Caco-2 (cell line): ENCODE measurements at regions not wholly inside any gene's neighbourhood (a gene's known extent, or its start where the extent isn't known, plus 50 kb on each side); places are given as distances from the start of the nearest gene placed in this dataset.

Source experiments
- BruUV-seq: library from RNA; stranded (reverse); fragments of 400-500 nt; replicated peaks from 2 replicates; lab custom pipeline; 2021; lab: Mats Ljungman, UMichigan
- CTCF ChIA-PET: fragments of 300-600 bp; sonication (Branson Sonifier 250); formaldehyde crosslinking; loops from one replicate; lab custom pipeline; 2022; ENCODE audit warnings: antibody characterized with exemption; lab: Charles Lee
- POLR2A ChIA-PET: fragments of 300-600 bp; sonication (Branson Sonifier 250); formaldehyde crosslinking; loops from one replicate; lab custom pipeline; 2022; ENCODE audit warnings: antibody characterized with exemption; lab: Charles Lee
- DNase-seq, 2 experiments: peaks; one replicate each; pipeline versions ENCODE4 v3.0.0 to v3.0.0-alpha.2; 2020 to 2022
- H3K27me3 ChIP-seq: replicated peaks from 2 replicates; pipeline ENCODE4 v1.6.0; 2011; ENCODE audit warnings: low read length; ENCODE audit not compliant: control insufficient read depth, insufficient read depth
- H3K36me3 ChIP-seq: 2 replicates; pipeline ENCODE4 v1.5.1; 2011; ENCODE audit warnings: low read length; ENCODE audit not compliant: control insufficient read depth, insufficient read depth
- H3K4me1 ChIP-seq: fragments of 250-450 bp; sonication (Bioruptor Pico); 2 replicates; pipeline ENCODE4 v1.5.1; 2020; ENCODE audit warnings: mild to moderate bottlenecking
- H3K4me3 ChIP-seq: 2 replicates; pipeline ENCODE4 v1.5.1; 2011; ENCODE audit warnings: low read depth, mild to moderate bottlenecking, control low read depth, low read length
- H3K9me3 ChIP-seq: fragments of 250-450 bp; sonication (Bioruptor Pico); 2 replicates; pipeline ENCODE4 v1.5.1; 2020; ENCODE audit warnings: mild to moderate bottlenecking, moderate library complexity
- H3K27ac Mint-ChIP-seq: one replicate; pipeline ENCODE4 v1.8.0; 2022; ENCODE audit warnings: mixed read lengths; ENCODE audit not compliant: unreplicated experiment
- H3K27me3 Mint-ChIP-seq: one replicate; pipeline ENCODE4 v1.8.0; 2022; ENCODE audit warnings: mixed read lengths; ENCODE audit not compliant: insufficient read depth, unreplicated experiment
- H3K36me3 Mint-ChIP-seq: one replicate; pipeline ENCODE4 v1.8.0; 2022; ENCODE audit warnings: mild to moderate bottlenecking, mixed read lengths; ENCODE audit not compliant: insufficient read depth, unreplicated experiment
- H3K4me1 Mint-ChIP-seq: one replicate; pipeline ENCODE4 v1.8.0; 2022; ENCODE audit warnings: low read depth, mixed read lengths; ENCODE audit not compliant: unreplicated experiment
- H3K4me3 Mint-ChIP-seq: one replicate; pipeline ENCODE4 v1.8.0; 2022; ENCODE audit warnings: mild to moderate bottlenecking, moderate library complexity, mixed read lengths; ENCODE audit not compliant: unreplicated experiment
- H3K9me3 Mint-ChIP-seq: one replicate; pipeline ENCODE4 v1.8.0; 2022; ENCODE audit warnings: mixed read lengths; ENCODE audit not compliant: unreplicated experiment
- intact Hi-C: fragments of 100-400 bp; cut with micrococcal nuclease; formaldehyde crosslinking; loops from one replicate; pipeline ENCODE4 v1.10.0; 2022; ENCODE audit not compliant: unreplicated experiment
- TF ChIP-seq, protein P1 (sequence below), 2 experiments: fragments of 200-600 bp in 1 of 2; IDR thresholded peaks; 1 replicate in 1 of 2; 2 replicates in 1 of 2; pipeline versions ENCODE4 v1.5.1 to v1.8.0; 2011 to 2022; ENCODE audit warnings: antibody characterized with exemption in 1 of 2, control low read depth in 1 of 2, inconsistent platforms in 1 of 2, low read depth in 1 of 2, low read length in 1 of 2, mild to moderate bottlenecking in 1 of 2, moderate library complexity in 1 of 2; ENCODE audit not compliant: insufficient read depth in 1 of 2, severe bottlenecking in 1 of 2, unreplicated experiment in 1 of 2

DNA sequence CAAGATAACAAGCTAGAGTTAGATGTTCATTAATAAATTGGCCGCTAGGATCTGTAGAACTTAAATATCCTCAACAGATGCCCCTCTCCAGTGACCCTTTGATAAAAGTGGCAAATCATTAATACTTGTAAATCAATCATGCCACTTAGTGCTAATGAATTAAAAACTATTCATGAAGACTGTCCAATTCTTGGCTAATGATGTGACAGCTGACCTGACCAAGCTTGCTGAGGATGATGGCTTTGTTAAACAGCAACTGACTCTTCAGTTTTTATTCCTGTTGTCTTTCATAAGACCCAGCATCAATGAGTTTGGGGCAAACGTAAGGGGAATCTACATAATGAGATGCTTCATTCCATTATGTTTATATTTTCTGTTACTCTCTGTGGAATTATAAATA lies 396.8 kb upstream of the NMUR2 start:
- H3K4me1 ChIP-seq: no peaks in the 10 kb centered on the region
- intact Hi-C loops: no loop called here
- H3K4me3 ChIP-seq: no peak overlapping the region
- no peaks in the 10 kb centered on the region for H3K36me3 Mint-ChIP-seq
- CTCF ChIA-PET: no interaction called here
- no peaks in the 10 kb centered on the region for H3K36me3 ChIP-seq
- H3K9me3 ChIP-seq: no peaks in the 10 kb centered on the region
- POLR2A ChIA-PET: no interaction called here
- TF ChIP-seq, protein P1, sequence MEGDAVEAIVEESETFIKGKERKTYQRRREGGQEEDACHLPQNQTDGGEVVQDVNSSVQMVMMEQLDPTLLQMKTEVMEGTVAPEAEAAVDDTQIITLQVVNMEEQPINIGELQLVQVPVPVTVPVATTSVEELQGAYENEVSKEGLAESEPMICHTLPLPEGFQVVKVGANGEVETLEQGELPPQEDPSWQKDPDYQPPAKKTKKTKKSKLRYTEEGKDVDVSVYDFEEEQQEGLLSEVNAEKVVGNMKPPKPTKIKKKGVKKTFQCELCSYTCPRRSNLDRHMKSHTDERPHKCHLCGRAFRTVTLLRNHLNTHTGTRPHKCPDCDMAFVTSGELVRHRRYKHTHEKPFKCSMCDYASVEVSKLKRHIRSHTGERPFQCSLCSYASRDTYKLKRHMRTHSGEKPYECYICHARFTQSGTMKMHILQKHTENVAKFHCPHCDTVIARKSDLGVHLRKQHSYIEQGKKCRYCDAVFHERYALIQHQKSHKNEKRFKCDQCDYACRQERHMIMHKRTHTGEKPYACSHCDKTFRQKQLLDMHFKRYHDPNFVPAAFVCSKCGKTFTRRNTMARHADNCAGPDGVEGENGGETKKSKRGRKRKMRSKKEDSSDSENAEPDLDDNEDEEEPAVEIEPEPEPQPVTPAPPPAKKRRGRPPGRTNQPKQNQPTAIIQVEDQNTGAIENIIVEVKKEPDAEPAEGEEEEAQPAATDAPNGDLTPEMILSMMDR (IDR thresholded peaks at IDR 0.05; ENCODE audit: insufficient read depth in 1 of 2, low read depth in 1 of 2, low read length in 1 of 2, severe bottlenecking in 1 of 2, unreplicated experiment in 1 of 2): no peak
- no peak overlapping the region for H3K4me3 Mint-ChIP-seq
- H3K27me3 ChIP-seq: no peaks in the 10 kb centered on the region
- no peak overlapping the region for H3K27ac Mint-ChIP-seq
- H3K9me3 Mint-ChIP-seq: no peaks in the 10 kb centered on the region
- H3K27me3 Mint-ChIP-seq: no peaks in the 10 kb centered on the region
- no peaks in the 10 kb centered on the region for H3K4me1 Mint-ChIP-seq
- BruUV-seq: no TSS peak
- DNase-seq: no peak

DNA sequence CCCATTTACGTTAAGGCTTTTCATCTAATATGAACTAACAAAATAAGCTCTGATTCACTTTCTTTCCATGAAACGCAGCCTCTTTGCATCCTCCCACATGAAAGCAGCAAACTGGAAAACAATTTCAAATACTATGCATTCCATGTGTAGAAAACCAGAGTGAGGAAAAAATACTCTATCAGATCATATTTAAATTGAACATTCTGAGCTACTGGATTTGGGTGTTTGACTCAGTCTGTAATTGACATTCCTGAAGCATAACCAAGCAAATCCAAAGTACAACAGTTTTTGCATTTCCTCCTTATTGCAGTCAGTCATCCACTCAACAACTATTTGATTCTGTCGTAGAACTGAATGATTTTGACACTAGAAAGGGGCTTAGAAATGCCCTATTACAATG lies 399.1 kb upstream of the NMUR2 start:
- Mint-ChIP-seq H3K4me1 (no peaks in the 10 kb centered on the region), H3K4me3 (no peak overlapping the region), H3K27me3 (no peaks in the 10 kb centered on the region), H3K27ac (no peak overlapping the region), H3K9me3 (no peaks in the 10 kb centered on the region), H3K36me3 (no peaks in the 10 kb centered on the region)
- H3K36me3 ChIP-seq: no peaks in the 10 kb centered on the region
- ChIA-PET POLR2A (no interaction called here), CTCF (no interaction called here)
- TF ChIP-seq, protein P1 (IDR thresholded peaks at IDR 0.05; ENCODE audit: insufficient read depth in 1 of 2, low read depth in 1 of 2, low read length in 1 of 2, severe bottlenecking in 1 of 2, unreplicated experiment in 1 of 2): no peak
- H3K4me1 ChIP-seq: no peaks in the 10 kb centered on the region
- H3K4me3 ChIP-seq: no peak overlapping the region
- no peaks in the 10 kb centered on the region for H3K27me3 ChIP-seq
- DNase-seq: no peak
- intact Hi-C loops: no loop called here
- H3K9me3 ChIP-seq: no peaks in the 10 kb centered on the region
- BruUV-seq: no TSS peak

DNA sequence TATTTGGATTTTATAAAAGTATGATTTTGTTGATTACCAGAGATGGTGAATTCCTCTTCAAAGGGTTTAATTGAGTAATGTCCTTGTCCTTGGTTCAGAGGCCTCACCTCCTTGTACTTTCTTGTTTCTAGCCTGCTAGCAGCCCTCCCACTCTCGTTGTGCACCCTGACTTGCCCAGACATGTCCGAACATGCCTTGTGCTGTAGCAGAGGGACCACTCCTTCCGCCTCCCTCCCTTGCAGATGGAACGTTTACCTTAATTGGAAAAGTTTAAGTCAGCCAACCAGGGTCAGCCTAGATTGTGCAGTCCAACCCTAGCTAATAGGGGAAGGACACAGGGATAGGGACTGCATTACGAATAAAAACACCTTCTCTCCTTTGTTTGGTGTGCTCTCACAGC lies 406.9 kb upstream of the NMUR2 start:
- BruUV-seq: no TSS peak
- H3K9me3 ChIP-seq: no peaks in the 10 kb centered on the region
- H3K4me1 ChIP-seq: no peaks in the 10 kb centered on the region
- H3K36me3 Mint-ChIP-seq: no peaks in the 10 kb centered on the region
- no peaks in the 10 kb centered on the region for H3K36me3 ChIP-seq
- no peaks in the 10 kb centered on the region for H3K27me3 Mint-ChIP-seq
- TF ChIP-seq, protein P1 (IDR thresholded peaks at IDR 0.05; ENCODE audit: insufficient read depth in 1 of 2, low read depth in 1 of 2, low read length in 1 of 2, severe bottlenecking in 1 of 2, unreplicated experiment in 1 of 2): no peak
- H3K27me3 ChIP-seq: no peaks in the 10 kb centered on the region
- H3K9me3 Mint-ChIP-seq: peaks cover 9% of the 10 kb centered on the region
- no peak overlapping the region for H3K4me3 Mint-ChIP-seq
- no peak overlapping the region for H3K4me3 ChIP-seq
- ChIA-PET POLR2A (no interaction called here), CTCF (no interaction called here)
- no peak overlapping the region for H3K27ac Mint-ChIP-seq
- intact Hi-C loops: no loop called here
- H3K4me1 Mint-ChIP-seq: no peaks in the 10 kb centered on the region
- no peak for DNase-seq
